K562 (cell line): ENCODE measurements at regions not wholly inside any gene's neighbourhood (a gene's known extent, or its start where the extent isn't known, plus 50 kb on each side); places are given as distances from the start of the nearest gene placed in this dataset.

Source experiments
- ATAC-seq: fragments of 200-7000 bp; cut with Tn5 transposase; 3 replicates; pipeline ENCODE4 v1.9.1; 2020; ENCODE audit warnings: moderate library complexity
- BruUV-seq: library from RNA; stranded (reverse); fragments of 400-500 nt; replicated peaks from 2 replicates; lab custom pipeline; 2021; lab: Mats Ljungman, UMichigan
- CTCF ChIA-PET: fragments of 300-600 bp; formaldehyde crosslinking; extraction: SDS; loops from one replicate; lab custom pipeline; 2021; ENCODE audit warnings: low intra/inter-chr PET ratio; lab: Yijun Ruan, JAX
- POLR2A ChIA-PET: fragments of 300-600, 350-650 bp; sonication (Branson Sonifier 250); formaldehyde crosslinking; extraction: SDS; loops from one replicate; lab custom pipeline; 2021; ENCODE audit warnings: antibody characterized with exemption, inconsistent platforms; lab: Yijun Ruan, JAX
- DNase-seq, 4 experiments: peaks; one replicate each; pipeline versions ENCODE4 v3.0.0 to v3.0.0-alpha.2; 2011 to 2018; ENCODE audit warnings: low spot score in 3 of 4, mixed read lengths in 3 of 4; ENCODE audit errors: extremely low read depth in 1 of 4
- FAIRE-seq: peaks from 2 replicates; lab custom pipeline; 2011; peaks lifted over from hg19 to GRCh38; lab: Jason Lieb, UNC
- H2AFZ ChIP-seq: 2 replicates; pipeline ENCODE4 v1.6.0; 2011; ENCODE audit warnings: low read depth, low read length, control low read depth, inconsistent platforms
- H3K27ac ChIP-seq: fragments of 200-600 bp; 3 replicates; pipeline ENCODE4 v1.8.0; 2011; ENCODE audit warnings: low read depth, mild to moderate bottlenecking, control low read depth, inconsistent platforms, low read length, moderate library complexity, mixed read lengths; ENCODE audit errors: extremely low read depth
- H3K27me3 ChIP-seq, 2 experiments: fragments of 300-600 bp in 1 of 2; 2 replicates in 1 of 2; 3 replicates in 1 of 2; pipeline versions ENCODE4 v1.6.0 to v1.8.0; 2011; ENCODE audit warnings: inconsistent platforms in 2 of 2, low read length in 2 of 2, mild to moderate bottlenecking in 1 of 2, mixed read lengths in 1 of 2, moderate library complexity in 1 of 2; ENCODE audit not compliant: control insufficient read depth in 2 of 2, insufficient read depth in 2 of 2
- H3K36me3 ChIP-seq: fragments of 300-600 bp; 3 replicates; pipeline ENCODE4 v1.8.0; 2011; ENCODE audit warnings: mild to moderate bottlenecking, low read length, inconsistent platforms; ENCODE audit not compliant: control insufficient read depth, insufficient read depth
- H3K4me1 ChIP-seq, 2 experiments: fragments of 200-600 bp in 1 of 2; replicated peaks in 1 of 2; 2 replicates in 1 of 2; 3 replicates in 1 of 2; pipeline versions ENCODE4 v1.5.1 to v1.8.0; 2011; ENCODE audit warnings: inconsistent platforms in 2 of 2, low read length in 2 of 2, mild to moderate bottlenecking in 1 of 2, mixed read lengths in 1 of 2, moderate library complexity in 1 of 2; ENCODE audit not compliant: control insufficient read depth in 2 of 2, insufficient read depth in 2 of 2
- H3K4me2 ChIP-seq: 2 replicates; pipeline ENCODE4 v1.6.1; 2011; ENCODE audit warnings: low read length, control low read depth, inconsistent platforms, mixed read lengths; ENCODE audit not compliant: insufficient read depth
- H3K4me3 ChIP-seq: fragments of 200-600 bp; sonication (generic), shearing (Covaris generic); 2 replicates; pipeline ENCODE4 v1.5.1; 2016; ENCODE audit warnings: control low read depth, inconsistent platforms
- H3K79me2 ChIP-seq: fragments of 200-600 bp; 3 replicates; pipeline ENCODE4 v1.8.0; 2011; ENCODE audit warnings: low read length, inconsistent platforms; ENCODE audit not compliant: control insufficient read depth, insufficient read depth
- H3K9ac ChIP-seq, 2 experiments: 2 replicates each; pipeline versions ENCODE4 v1.6.0 to v1.6.1; 2011; ENCODE audit warnings: low read depth in 2 of 2, low read length in 2 of 2, control low read depth in 1 of 2, inconsistent platforms in 1 of 2, mild to moderate bottlenecking in 1 of 2, mixed read lengths in 1 of 2; ENCODE audit not compliant: insufficient read depth in 1 of 2
- H3K9me1 ChIP-seq: one replicate; pipeline ENCODE4 v1.6.0; 2011; ENCODE audit warnings: inconsistent platforms, mild to moderate bottlenecking, low read length, moderate library complexity; ENCODE audit not compliant: control insufficient read depth, insufficient read depth
- H3K9me3 ChIP-seq: replicated peaks from 2 replicates; pipeline ENCODE4 v1.5.1; 2011; ENCODE audit warnings: low read depth, low read length, inconsistent platforms; ENCODE audit not compliant: control insufficient read depth, insufficient read depth
- H4K20me1 ChIP-seq: replicated peaks from 2 replicates; pipeline ENCODE4 v1.6.1; 2011; ENCODE audit warnings: low read length, inconsistent platforms, mixed read lengths; ENCODE audit not compliant: control insufficient read depth, insufficient read depth
- ADNP ChIP-seq: fragments of 200-800 bp; sonication (Bioruptor generic); IDR thresholded peaks from 2 replicates; pipeline ENCODE4 v1.6.1; 2016; ENCODE audit warnings: missing genetic modification characterization, missing compliant biosample characterization
- ARHGAP35 ChIP-seq: fragments of 450-650 bp; IDR thresholded peaks from 2 replicates; pipeline ENCODE4 v1.6.1; 2018; ENCODE audit not compliant: partially characterized antibody
- GTF3C2 ChIP-seq: IDR thresholded peaks from 3 replicates; pipeline ENCODE4 v1.6.1; 2011; ENCODE audit warnings: borderline replicate concordance, mild to moderate bottlenecking, moderate library complexity; ENCODE audit not compliant: insufficient read length; ENCODE audit errors: extremely low read depth
- MBD2 ChIP-seq: sonication (generic); IDR thresholded peaks from 2 replicates; pipeline ENCODE4 v1.6.1; 2016; ENCODE audit warnings: low read depth, borderline replicate concordance
- MECOM ChIP-seq: fragments of 250-450 bp; sonication (Bioruptor Pico); IDR thresholded peaks from 2 replicates; pipeline ENCODE4 v1.8.0; 2022; ENCODE audit warnings: inconsistent platforms
- NFIX ChIP-seq: fragments of 250-450 bp; sonication (Bioruptor Pico); IDR thresholded peaks from 2 replicates; pipeline ENCODE4 v1.4.0; 2020; ENCODE audit warnings: low read depth, mild to moderate bottlenecking, moderate library complexity
- SPI1 ChIP-seq: IDR thresholded peaks from 2 replicates; pipeline ENCODE4 v1.6.1; 2011; ENCODE audit warnings: low read depth, low read length, control low read depth, borderline replicate concordance
- TCF7L2 ChIP-seq: fragments of 150-350 bp; IDR thresholded peaks from 2 replicates; pipeline ENCODE4 v1.6.1; 2016; ENCODE audit warnings: low read depth, mild to moderate bottlenecking, low read length, moderate library complexity
- ZBTB17 ChIP-seq: fragments of 450-650 bp; formaldehyde crosslinking; IDR thresholded peaks from 2 replicates; pipeline ENCODE4 v1.4.0; 2020; ENCODE audit warnings: mild to moderate bottlenecking
- ZNF121 ChIP-seq: sonication (generic); formaldehyde crosslinking; conservative IDR thresholded peaks from 2 replicates; pipeline ENCODE4 v1.8.0; 2022; ENCODE audit warnings: missing genetic modification reagents
- ZNF239 ChIP-seq: fragments of 250-450 bp; sonication (Bioruptor Pico); IDR thresholded peaks from 2 replicates; pipeline ENCODE4 v1.4.0; 2020; ENCODE audit warnings: mild to moderate bottlenecking
- ZNF551 ChIP-seq: fragments of 250-450 bp; sonication (Bioruptor Pico); IDR thresholded peaks from 2 replicates; pipeline ENCODE4 v1.5.0; 2021; ENCODE audit warnings: mild to moderate bottlenecking, moderate library complexity
- ZNF644 ChIP-seq: fragments of 200-800 bp; sonication (Bioruptor generic); IDR thresholded peaks from 2 replicates; pipeline ENCODE4 v1.6.1; 2016; ENCODE audit warnings: low read depth, missing genetic modification characterization, missing compliant biosample characterization
- WGBS: fragments of 100-300 bp; shearing (Covaris generic); methylation state at CpG from one replicate; pipeline ENCODE4 v1.1.6; 2016; ENCODE audit warnings: low coverage, mixed read lengths; ENCODE audit not compliant: insufficient coverage; ENCODE audit errors: missing lambda C conversion rate; 5-methylcytosine and 5-hydroxymethylcytosine counted together
- in situ Hi-C: fragments of 300-500 bp; cut with MboI; formaldehyde crosslinking; loops from 4 replicates; pipeline ENCODE4 v1.15.0; 2018; ENCODE audit warnings: inconsistent platforms, mixed read lengths
- intact Hi-C: fragments of 100-400 bp; cut with micrococcal nuclease; formaldehyde crosslinking; loops from 2 replicates; pipeline ENCODE4 v1.14.2; 2022
- TF ChIP-seq, protein P1 (sequence below), 2 experiments: fragments of 450-650 bp; formaldehyde crosslinking in 1 of 2; IDR thresholded peaks; 2 replicates each; pipeline versions ENCODE4 v1.4.0 to v1.6.1; 2014 to 2020; ENCODE audit warnings: mild to moderate bottlenecking in 2 of 2, borderline replicate concordance in 1 of 2, low read depth in 1 of 2

DNA sequence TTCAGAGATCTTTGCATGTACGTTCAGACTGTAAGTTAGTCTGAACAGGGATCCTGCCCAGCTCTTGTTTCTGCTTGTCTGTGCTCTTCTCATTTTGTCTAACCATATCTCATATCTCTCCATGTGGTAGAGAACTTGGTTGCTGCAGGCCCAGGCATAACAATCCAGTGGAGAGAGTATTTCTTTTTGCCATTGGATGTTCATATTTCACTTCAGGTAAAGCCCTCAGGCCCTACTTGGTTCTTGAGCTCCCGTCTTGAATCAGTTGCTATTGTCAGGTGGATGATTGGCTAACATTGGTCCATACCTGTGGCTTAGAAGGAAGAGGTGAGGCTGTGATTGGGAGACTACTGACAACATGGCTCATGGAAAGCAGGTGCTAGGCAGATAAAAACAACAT is 357.7 kb upstream of the FLRT2 start:
- Histone ChIP-seq H3K4me2 (no peak overlapping the region), H4K20me1 (no peaks in the 10 kb centered on the region), H3K4me3 (no peak overlapping the region), H3K36me3 (no peaks in the 10 kb centered on the region), H3K79me2 (no peaks in the 10 kb centered on the region), H3K9me1 (no peaks in the 10 kb centered on the region), H3K9ac (no peak overlapping the region), H2AFZ (no peak overlapping the region), H3K27me3 (no peaks in the 10 kb centered on the region), H3K4me1 (no peaks in the 10 kb centered on the region), H3K27ac (no peak overlapping the region), H3K9me3 (no peaks in the 10 kb centered on the region)
- BruUV-seq = no TSS peak
- in situ Hi-C loops (no loop called here), intact Hi-C loops (no loop called here)
- DNase-seq (no peak), FAIRE-seq (no peak), ATAC-seq (no peak)
- POLR2A ChIA-PET = no interaction called here
- CTCF ChIA-PET = no interaction called here
- WGBS = 0% methylated on average over 2 of the region's 2 CpGs
- no peak for TF ChIP-seq ZNF239 (CRISPR knock-in tag)
- TF ChIP-seq NFIX (CRISPR knock-in tag) = no peak
- no peak for TF ChIP-seq ADNP (tag)
- TF ChIP-seq ZNF121 (CRISPR knock-in tag) = no peak
- TF ChIP-seq ZNF644 (tag) = no peak
- no peak for TF ChIP-seq GTF3C2
- TF ChIP-seq ZBTB17 = no peak
- TF ChIP-seq TCF7L2 = no peak
- no peak for TF ChIP-seq MBD2
- no peak for TF ChIP-seq SPI1
- TF ChIP-seq ARHGAP35 = no peak
- TF ChIP-seq MECOM (CRISPR knock-in tag) = no peak
- no peak for TF ChIP-seq ZNF551
- TF ChIP-seq, protein P1, sequence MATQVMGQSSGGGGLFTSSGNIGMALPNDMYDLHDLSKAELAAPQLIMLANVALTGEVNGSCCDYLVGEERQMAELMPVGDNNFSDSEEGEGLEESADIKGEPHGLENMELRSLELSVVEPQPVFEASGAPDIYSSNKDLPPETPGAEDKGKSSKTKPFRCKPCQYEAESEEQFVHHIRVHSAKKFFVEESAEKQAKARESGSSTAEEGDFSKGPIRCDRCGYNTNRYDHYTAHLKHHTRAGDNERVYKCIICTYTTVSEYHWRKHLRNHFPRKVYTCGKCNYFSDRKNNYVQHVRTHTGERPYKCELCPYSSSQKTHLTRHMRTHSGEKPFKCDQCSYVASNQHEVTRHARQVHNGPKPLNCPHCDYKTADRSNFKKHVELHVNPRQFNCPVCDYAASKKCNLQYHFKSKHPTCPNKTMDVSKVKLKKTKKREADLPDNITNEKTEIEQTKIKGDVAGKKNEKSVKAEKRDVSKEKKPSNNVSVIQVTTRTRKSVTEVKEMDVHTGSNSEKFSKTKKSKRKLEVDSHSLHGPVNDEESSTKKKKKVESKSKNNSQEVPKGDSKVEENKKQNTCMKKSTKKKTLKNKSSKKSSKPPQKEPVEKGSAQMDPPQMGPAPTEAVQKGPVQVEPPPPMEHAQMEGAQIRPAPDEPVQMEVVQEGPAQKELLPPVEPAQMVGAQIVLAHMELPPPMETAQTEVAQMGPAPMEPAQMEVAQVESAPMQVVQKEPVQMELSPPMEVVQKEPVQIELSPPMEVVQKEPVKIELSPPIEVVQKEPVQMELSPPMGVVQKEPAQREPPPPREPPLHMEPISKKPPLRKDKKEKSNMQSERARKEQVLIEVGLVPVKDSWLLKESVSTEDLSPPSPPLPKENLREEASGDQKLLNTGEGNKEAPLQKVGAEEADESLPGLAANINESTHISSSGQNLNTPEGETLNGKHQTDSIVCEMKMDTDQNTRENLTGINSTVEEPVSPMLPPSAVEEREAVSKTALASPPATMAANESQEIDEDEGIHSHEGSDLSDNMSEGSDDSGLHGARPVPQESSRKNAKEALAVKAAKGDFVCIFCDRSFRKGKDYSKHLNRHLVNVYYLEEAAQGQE (IDR thresholded peaks at IDR 0.05; ENCODE audit: borderline replicate concordance) = no peak
- TF ChIP-seq, protein P1 (CRISPR knock-in tag; IDR thresholded peaks at IDR 0.05; ENCODE audit: low read depth) = no peak
